Bone marrow (tissue), 2 donors: ENCODE measurements at regions not wholly inside any gene's neighbourhood (a gene's known extent, or its start where the extent isn't known, plus 50 kb on each side); places are given as distances from the start of the nearest gene placed in this dataset.
A peak's percentile ranks its signal among the peaks of the same experiment; 100 is the strongest.

Experiments used
- DNase-seq, 2 donors: peaks; one replicate each; lab custom pipeline; 2025; lab: John Stamatoyannopoulos, UW

- no peak for DNase-seq
These were observed 154.5 kb upstream of the ANK2 start for GRCh38 chr4:112894951-112895350.

GRCh38 chr4:112895811-112896608 lies 153.4 kb upstream of the ANK2 start:
- DNase-seq: no peak

GRCh38 chr4:112896609-112897190 lies 152.8 kb upstream of the ANK2 start:
- DNase-seq: no peak

- no peak for DNase-seq
These were observed 151.9 kb upstream of the ANK2 start for GRCh38 chr4:112897543-112897942.

- no peak for DNase-seq
These were observed 150.9 kb upstream of the ANK2 start for GRCh38 chr4:112898357-112899141.

GRCh38 chr4:112900416-112900815 lies 149.0 kb upstream of the ANK2 start:
- DNase-seq: no peak

GRCh38 chr4:112901962-112902411 lies 147.5 kb upstream of the ANK2 start:
- no peak for DNase-seq

- no peak for DNase-seq
These were observed 143.7 kb upstream of the ANK2 start for GRCh38 chr4:112905728-112906127.

GRCh38 chr4:112908511-112908910 lies 140.9 kb upstream of the ANK2 start:
- no peak for DNase-seq

GRCh38 chr4:112910109-112910736 lies 139.2 kb upstream of the ANK2 start:
- no peak for DNase-seq

GRCh38 chr4:112916868-112917267 lies 132.6 kb upstream of the ANK2 start:
- no peak for DNase-seq

GRCh38 chr4:112923516-112923915 lies 125.9 kb upstream of the ANK2 start:
- DNase-seq: no peak

GRCh38 chr4:112926819-112927218 lies 122.6 kb upstream of the ANK2 start:
- DNase-seq: no peak

- DNase-seq: no peak
These were observed 121.9 kb upstream of the ANK2 start for GRCh38 chr4:112927544-112927943.

- DNase-seq: no peak
These were observed 118.5 kb upstream of the ANK2 start for GRCh38 chr4:112931001-112931400.

GRCh38 chr4:112933790-112934189 lies 115.7 kb upstream of the ANK2 start:
- no peak for DNase-seq

GRCh38 chr4:112938461-112939058 lies 110.9 kb upstream of the ANK2 start:
- peak in 1 of 2 donors; percentile 1 for DNase-seq

GRCh38 chr4:112939901-112940300 lies 109.6 kb upstream of the ANK2 start:
- no peak for DNase-seq

GRCh38 chr4:112940336-112940735 lies 109.1 kb upstream of the ANK2 start:
- DNase-seq: no peak

- no peak for DNase-seq
These were observed 107.4 kb upstream of the ANK2 start for GRCh38 chr4:112942077-112942476.

- DNase-seq: no peak
These were observed 106.5 kb upstream of the ANK2 start for GRCh38 chr4:112942997-112943396.

- no peak for DNase-seq
These were observed 105.4 kb upstream of the ANK2 start for GRCh38 chr4:112944006-112944405.
